HEK293T (cell line): ENCODE measurements at regions not wholly inside any gene's neighbourhood (a gene's known extent, or its start where the extent isn't known, plus 50 kb on each side); places are given as distances from the start of the nearest gene placed in this dataset.

Experiments
- BHLHE40 ChIP-seq: fragments of 450-650 bp; IDR thresholded peaks from 2 replicates; pipeline ENCODE4 v1.6.1; 2016; ENCODE audit warnings: mild to moderate bottlenecking, moderate library complexity, borderline replicate concordance
- CTBP1 ChIP-seq: fragments of 450-650 bp; IDR thresholded peaks from 2 replicates; pipeline ENCODE4 v1.6.1; 2016; ENCODE audit warnings: borderline replicate concordance
- FOXK2 ChIP-seq: fragments of 450-650 bp; IDR thresholded peaks from 2 replicates; pipeline ENCODE4 v1.6.1; 2016; ENCODE audit warnings: mild to moderate bottlenecking
- FOXM1 ChIP-seq: fragments of 450-650 bp; IDR thresholded peaks from 2 replicates; pipeline ENCODE4 v1.6.1; 2017; ENCODE audit warnings: mild to moderate bottlenecking, borderline replicate concordance
- HDGF ChIP-seq: fragments of 450-650 bp; IDR thresholded peaks from 2 replicates; pipeline ENCODE4 v1.6.1; 2017; ENCODE audit warnings: antibody characterized with exemption, borderline replicate concordance
- LEF1 ChIP-seq: fragments of 450-650 bp; IDR thresholded peaks from 2 replicates; pipeline ENCODE4 v1.6.1; 2017; ENCODE audit warnings: mild to moderate bottlenecking, borderline replicate concordance
- SP1 ChIP-seq: fragments of 450-650 bp; IDR thresholded peaks from 2 replicates; pipeline ENCODE4 v1.6.1; 2017
- TARDBP ChIP-seq: fragments of 450-650 bp; IDR thresholded peaks from 2 replicates; pipeline ENCODE4 v1.6.1; 2016

GRCh38 chr2:185299867-185300266 is 438.7 kb upstream of the FSIP2 start:
- TF ChIP-seq SP1 (no peak), BHLHE40 (no peak), TARDBP (no peak), FOXM1 (no peak), CTBP1 (no peak), HDGF (no peak), FOXK2 (no peak), LEF1 (no peak)
